Non-pigmented ciliary epithelial cell (primary cell): ENCODE measurements at regions not wholly inside any gene's neighbourhood (a gene's known extent, or its start where the extent isn't known, plus 50 kb on each side); places are given as distances from the start of the nearest gene placed in this dataset.

Experiments used
- DNase-seq: peaks from one replicate; pipeline ENCODE4 v3.0.0-alpha.2; 2010; ENCODE audit warnings: low read depth

DNA sequence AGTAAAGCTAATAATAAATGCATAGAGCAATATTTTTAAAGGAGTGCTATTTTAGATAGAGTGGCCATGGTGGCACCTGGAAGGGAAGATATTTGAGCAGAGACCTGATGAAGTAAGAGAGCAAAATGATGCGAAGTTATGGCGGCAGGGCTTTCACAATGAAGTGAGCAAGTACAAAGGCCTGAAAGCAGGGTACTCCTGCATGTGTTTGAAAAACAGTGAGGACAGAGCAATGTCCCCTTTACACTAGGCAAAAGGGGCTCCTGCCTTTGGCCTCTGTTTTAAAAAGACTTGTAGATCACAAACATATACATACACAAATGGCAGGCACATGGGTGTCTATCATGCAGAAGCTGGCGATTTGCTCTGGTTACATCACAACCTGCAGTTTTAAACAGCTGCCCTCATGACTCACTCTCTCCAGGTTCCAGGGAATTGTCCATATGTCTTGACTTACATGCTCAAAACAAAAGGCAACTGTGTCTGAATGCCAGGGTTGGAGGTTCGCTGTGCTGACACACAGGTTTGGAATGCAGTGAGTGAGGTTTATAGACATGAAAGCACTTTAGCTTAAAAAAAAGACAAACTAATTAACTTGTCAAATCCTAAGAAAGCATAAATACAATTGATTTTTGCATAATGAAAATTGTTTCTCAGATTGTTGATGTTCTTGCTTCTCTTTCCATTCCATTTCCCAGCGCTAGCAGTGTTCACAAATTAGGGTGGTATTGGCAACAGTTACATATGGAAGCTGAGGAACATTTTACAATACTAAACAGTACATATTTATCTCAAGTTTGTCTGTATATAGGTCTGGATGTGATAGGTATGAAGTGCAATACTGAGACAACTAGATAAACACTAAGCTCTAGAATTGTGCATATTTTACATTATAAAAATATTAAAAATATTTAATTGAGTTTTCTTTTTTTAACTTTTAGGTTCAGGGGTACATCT, 313.9 kb downstream of the BARHL2 start:
- peak; percentile 96 for DNase-seq

DNA sequence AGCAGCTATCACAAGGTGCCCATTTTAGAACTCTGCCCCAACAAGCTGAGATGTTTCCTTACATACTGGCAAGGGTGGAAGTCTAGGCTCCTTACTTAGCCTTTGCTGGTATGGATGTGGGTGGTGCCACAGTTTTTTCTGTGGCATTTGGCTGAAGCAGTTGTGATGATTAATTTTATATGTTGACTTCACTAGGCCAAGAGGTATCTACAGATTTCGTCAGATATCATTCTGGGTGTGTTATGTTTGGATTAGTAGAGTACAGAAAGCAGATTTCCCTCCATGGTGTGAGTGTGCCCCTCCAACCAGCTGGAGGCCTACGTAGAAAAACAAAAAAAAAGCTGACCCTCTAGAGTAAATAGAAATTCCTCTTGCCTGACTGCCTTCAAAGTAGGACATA, 317.0 kb downstream of the BARHL2 start:
- no peak for DNase-seq

DNA sequence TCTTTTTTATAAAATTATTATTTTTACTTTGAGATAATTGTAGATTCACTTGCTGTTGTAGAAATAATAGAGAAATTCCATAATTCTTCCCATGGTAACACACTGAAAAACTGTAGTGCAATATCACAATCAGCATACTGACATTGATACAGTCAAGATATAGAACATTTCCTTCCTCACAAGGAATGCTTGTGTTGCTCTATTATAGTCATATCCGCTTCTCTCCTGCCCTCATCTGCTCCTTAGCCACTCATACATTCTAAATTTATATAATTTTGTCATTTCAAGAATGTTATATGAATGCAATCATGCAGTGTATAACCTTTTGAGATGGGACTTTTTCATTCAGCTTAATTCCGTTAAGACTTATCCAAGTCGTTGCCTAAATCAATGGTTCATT, 320.2 kb downstream of the BARHL2 start:
- no peak for DNase-seq

DNA sequence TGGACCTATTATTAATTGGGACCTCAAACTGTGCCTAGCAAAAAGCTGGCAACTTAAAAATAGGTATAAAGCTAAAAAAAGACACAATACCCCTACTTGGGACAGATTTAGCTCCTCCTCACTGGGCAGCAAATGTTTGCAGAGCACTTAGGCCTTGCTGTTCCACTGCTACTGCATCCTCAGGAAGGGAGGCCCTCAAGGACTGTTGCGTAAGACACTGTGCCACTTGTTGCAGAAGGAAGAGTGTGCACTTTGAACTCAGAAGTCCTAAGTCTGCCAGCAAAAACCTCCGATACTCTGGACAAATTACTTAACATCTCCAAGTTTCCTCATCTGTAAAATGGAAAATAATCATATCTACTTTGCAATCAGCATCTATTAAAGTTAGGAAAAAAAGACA, 322.9 kb downstream of the BARHL2 start:
- no peak for DNase-seq

GRCh38 chr1:90393025-90393424, 324.1 kb downstream of the BARHL2 start:
- DNase-seq: no peak

DNA sequence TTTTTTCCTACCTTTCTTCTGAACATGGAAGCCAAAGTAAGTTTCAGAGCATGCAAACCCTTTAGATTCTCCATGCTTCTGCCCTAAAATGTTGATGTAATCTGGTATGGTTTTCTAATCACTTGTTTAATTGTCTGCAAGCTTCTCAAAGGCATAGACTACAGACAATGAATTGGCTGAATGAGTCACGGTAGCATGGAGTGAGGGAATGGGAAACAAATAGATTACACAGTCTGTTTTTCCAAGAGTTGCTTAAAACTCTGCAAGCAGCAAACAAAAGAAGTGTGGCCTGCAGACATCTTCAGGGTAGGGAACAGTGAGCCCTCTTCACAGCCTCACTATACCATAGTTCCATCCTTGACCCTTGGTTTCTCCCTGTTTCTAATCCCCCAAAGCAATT, 326.0 kb downstream of the BARHL2 start:
- DNase-seq: peak; percentile 20

DNA sequence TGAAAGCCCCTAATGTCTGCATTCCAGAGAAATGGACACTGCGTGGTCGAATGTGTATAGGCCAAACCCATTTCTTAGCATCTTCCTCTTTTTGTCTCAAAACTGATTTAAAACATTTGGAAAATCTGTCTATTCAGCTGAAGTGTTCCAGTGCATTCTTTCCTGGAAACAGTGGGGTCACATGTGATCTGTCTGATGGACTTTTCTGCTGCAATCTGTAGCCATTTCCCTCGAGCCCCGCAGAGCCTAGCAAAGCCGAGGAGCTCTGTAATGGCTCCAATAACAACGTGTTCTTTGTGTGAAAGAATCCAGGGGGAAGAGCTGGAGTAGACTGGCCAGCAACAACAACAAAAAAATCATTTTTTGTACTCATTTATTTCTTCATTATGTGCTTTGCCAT, 329.3 kb downstream of the BARHL2 start:
- no peak for DNase-seq

DNA sequence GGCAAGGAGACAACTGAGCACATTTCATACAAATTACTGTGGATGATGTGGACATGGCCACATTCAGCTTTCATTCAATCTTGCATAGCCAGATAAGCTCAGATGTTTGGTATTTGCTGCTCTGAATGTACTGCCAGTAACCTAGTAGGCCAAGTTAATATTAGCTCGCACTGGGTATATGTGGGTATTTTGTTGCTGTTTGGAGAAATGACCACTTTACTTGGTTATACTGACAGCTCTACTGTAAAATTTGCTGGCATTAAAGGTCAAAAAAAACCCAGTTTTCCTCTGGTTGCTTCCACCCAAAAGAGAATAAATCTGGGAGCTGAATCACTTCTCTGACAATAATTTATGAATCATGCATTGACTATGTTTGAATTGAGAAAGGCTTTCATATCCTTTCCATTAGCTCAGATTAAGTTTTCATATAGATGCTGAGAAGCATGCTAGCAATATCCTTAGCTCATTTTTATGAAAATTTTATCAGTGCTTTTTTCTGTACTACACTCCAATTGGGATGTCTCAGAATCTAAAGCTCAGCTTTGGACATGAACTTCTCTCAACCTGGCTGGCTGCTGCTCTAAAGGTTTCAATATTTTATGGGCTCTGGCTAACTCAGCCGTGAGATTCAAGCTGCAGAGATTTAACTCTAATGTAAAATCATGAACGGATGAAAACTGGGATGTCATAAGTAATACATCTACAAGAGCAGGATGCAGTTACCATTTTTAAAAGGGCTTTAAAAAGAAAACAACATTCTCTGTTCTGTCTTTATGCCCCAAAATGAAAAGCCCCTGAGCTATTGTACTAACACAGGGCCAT, 330.0 kb downstream of the BARHL2 start:
- peak; percentile 17 for DNase-seq

- DNase-seq: no peak
Measured at GRCh38 chr1:90384193-90384592, 332.9 kb downstream of the BARHL2 start.

DNA sequence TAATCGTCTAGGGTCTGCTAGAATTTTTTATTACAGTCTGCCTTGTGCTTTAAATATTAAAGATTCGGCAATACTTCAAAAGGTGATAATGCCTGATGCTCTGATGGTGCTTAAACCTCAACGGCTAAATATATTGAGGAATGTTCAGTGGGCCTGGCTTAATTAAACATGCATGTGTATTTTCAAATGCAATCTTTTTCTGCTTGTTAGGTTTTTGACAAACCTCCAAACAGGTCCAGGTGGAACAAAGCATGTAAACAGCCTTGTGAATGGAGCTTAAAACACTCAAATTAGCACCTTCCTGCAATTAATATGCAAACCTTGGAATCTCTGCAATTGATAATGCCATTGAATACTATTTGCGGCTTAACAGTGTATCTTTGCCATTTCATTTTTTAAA, 334.9 kb downstream of the BARHL2 start:
- DNase-seq: no peak

DNA sequence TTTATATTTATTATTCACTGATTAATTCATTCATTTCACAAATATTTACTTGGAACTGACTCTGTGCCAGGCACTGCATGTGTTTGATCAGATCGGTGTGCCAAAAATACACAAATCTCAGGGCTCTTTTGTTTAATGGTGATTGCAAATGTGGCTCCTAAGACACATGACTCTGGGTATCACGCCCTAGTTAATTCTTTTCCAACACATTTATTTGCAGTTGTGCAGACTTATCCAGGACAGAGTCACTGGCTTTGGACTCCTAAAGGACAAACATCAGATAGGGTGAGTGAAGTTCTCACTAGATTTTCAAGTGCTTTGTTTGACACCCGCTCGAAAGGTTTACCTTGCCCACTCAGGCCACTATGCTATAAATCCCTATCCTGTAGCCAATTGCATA, 335.5 kb downstream of the BARHL2 start:
- no peak for DNase-seq

GRCh38 chr1:90371448-90371813, 345.7 kb downstream of the BARHL2 start:
- DNase-seq: no peak

DNA sequence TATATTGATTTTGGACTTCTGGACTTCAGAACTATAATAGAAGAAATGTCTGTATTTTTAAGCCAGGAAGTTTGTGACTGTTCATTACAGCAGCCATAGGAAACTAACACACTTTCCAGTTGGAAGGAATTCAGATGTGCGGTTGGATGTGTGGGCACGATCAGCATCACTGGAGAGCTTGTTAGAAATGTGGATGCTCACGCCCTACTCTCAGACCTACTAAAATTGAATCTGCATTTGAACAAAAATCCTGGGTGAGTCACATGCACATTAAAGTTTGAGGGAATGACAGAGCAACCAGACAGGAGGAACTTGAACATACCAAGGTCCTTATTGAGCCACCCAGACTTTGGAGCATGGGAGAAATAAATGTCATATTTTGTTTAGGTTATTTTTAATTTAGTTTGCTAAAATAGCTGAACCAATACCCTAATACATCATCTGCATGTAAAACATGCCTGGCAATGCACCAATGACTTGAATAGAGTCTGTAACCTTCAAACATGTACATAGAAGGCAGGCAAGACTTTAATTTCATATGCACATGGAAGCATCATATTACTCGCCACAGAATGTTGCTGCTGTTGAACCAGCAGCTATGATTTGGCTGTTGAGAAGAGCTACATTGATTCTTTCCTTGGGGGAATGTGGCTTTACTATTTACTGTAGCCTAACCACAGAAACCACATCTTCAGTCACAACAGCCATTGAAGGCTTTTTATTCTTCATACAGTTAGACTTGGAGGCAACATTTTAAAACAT, 346.2 kb downstream of the BARHL2 start:
- DNase-seq: no peak

DNA sequence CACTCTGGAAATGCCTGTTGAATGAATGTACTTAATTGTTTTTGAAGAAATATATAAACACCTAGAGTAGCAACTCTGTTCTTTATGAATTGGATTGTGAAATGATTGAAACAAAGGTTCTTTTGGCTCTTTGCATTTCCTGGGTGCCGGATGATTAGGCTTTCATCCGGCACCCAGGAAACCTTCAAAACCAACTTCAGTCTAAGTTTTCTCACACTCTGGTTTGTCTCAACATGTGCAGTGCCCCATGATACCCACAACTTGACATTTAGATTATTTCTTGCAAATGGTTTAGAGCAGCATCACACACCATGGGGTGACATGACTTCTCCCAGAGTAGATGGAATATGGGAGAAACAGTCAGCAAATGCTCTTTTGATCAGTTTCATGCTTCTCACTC, 354.9 kb downstream of the BARHL2 start:
- DNase-seq: no peak

DNA sequence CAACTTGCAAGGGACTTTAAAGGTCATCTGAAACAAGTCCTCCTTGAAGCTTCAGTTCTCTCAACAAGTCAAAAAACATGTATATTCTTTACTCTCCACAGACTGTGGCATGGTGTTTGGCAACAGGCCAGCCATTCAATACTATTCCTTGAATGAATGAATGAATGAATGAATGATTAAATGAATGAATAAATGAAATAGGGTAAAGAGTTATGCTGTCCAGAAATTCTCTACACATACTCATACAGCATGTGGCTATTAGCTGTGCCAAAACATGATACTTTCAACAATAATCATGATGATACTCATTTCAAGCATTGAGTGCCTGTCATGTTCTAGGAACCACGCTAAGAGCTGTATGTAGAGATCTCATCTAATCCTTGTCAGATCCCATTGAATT, 356.1 kb downstream of the BARHL2 start:
- DNase-seq: no peak

GRCh38 chr1:90359994-90360393, 357.1 kb downstream of the BARHL2 start:
- DNase-seq: no peak

GRCh38 chr1:90358448-90358847, 358.7 kb downstream of the BARHL2 start:
- no peak for DNase-seq

DNA sequence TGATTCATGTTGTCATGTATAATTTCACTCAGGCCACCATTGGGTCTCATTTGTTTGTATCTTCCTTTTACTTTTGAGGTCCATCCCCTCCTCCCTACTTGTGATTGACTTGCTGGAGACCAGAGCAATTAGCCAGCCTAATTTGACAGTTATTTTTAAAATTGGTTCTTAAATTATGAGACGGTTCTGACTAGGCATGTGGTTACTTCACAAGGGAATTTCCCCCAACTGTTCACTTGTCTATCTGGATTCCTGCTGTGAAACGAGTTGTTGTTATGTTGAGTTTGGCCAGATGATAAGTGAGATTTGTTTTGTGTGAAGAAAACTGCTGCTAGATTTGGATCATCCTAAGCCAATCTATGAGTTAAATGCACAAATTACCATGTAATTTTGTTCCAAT, 359.1 kb downstream of the BARHL2 start:
- no peak for DNase-seq

GRCh38 chr1:90356991-90357390, 360.1 kb downstream of the BARHL2 start:
- no peak for DNase-seq

DNA sequence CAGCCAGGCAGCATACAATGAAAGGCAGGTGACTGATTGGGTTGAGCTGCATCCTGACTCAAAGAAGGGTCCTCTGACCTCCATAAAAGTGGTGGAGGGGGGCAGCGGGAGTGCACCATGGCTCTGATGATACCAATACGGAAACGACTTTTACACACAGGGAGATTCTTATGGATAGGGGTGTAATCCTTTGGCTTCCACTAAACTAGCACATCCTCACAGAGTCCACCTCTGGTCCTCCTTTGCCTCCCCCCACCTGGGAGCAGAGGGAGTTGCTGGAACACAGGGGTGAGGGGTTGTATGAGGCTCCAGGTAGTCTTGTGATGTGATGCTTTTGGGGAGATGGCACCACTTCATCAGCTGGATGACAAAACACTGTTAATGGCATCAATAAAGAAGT, 361.0 kb downstream of the BARHL2 start:
- DNase-seq: no peak

DNA sequence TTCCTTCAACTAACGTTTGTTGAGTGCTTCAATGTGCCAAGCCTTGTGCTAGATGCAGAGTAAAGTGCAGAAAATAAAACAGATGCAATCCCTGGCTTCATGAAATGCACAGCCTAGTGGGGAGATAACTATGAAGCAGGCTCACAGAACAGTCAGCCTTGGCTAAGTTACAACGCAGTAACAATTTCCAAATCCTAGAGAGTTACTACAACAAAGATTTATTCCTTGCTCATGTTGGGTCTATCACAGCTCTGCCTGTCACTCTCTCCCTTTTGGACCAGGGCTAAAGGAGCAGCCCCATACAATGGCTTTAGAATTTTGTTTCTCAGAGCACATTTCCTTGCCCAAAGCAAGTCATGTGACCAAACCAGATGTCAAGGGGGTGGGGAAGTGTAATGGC, 359.8 kb downstream of the ZNF326 start:
- no peak for DNase-seq

DNA sequence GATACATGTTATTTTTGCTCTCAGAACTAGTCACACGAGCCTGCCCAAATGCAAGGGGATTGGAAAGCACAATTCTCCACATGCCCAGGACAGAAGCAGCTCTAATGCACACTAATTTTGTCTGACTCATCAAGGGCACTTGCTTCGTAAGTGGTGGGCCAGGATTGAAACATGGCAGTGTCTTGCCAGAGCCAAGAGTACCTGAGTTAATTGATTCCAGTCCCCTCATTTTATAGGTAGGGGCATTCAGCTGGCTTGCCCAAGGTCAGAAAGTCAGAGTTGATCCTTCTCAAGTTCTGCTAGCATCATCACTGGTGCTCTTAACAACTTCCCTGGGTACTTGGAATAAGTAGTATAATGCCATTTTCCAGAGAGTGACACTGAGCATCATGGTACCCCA, 356.1 kb downstream of the ZNF326 start:
- DNase-seq: no peak

GRCh38 chr1:90349510-90349909, 354.6 kb downstream of the ZNF326 start:
- DNase-seq: no peak
